ENCODE measurements at regions not wholly inside any gene's neighbourhood (a gene's known extent, or its start where the extent isn't known, plus 50 kb on each side); places are given as distances from the start of the nearest gene placed in this dataset.

DNA sequence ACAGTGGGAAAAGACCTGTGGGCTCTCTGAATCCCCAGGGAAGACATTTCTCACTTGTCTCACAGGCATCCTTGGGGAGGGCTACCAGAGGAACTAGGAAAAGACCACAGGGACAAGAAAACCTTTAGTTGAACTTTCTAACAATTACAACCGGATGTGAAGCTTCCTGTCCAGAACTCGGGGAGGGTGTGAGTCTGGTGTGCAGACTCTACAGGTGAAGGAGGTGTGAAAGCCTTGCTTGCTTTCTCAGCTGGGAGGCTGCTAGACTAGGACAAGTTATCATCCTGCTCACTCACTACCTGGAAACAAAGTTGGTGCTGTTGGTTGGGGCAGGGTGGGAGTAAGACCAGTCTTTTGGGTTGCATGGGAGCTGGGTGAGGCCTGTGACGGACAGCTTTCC is 158.5 kb upstream of the PBDC1 start:
- CTCF ChIA-PET: no interaction called here
- BruUV-seq (replicated peaks): no TSS peak
- Mint-ChIP-seq H3K27me3 (ENCODE audit: insufficient read depth, unreplicated experiment) (no peaks in the 10 kb centered on the region), H3K4me1 (ENCODE audit: insufficient read depth, unreplicated experiment) (no peaks in the 10 kb centered on the region), H3K27ac (ENCODE audit: low read depth, unreplicated experiment) (no peak overlapping the region), H3K9me3 (ENCODE audit: unreplicated experiment) (peaks cover 16% of the 10 kb centered on the region), H3K36me3 (ENCODE audit: insufficient read depth, unreplicated experiment) (no peaks in the 10 kb centered on the region), H3K4me3 (ENCODE audit: unreplicated experiment) (no peak overlapping the region)
- intact Hi-C loops (cut with micrococcal nuclease): no loop called here
- TF ChIP-seq, protein P1, sequence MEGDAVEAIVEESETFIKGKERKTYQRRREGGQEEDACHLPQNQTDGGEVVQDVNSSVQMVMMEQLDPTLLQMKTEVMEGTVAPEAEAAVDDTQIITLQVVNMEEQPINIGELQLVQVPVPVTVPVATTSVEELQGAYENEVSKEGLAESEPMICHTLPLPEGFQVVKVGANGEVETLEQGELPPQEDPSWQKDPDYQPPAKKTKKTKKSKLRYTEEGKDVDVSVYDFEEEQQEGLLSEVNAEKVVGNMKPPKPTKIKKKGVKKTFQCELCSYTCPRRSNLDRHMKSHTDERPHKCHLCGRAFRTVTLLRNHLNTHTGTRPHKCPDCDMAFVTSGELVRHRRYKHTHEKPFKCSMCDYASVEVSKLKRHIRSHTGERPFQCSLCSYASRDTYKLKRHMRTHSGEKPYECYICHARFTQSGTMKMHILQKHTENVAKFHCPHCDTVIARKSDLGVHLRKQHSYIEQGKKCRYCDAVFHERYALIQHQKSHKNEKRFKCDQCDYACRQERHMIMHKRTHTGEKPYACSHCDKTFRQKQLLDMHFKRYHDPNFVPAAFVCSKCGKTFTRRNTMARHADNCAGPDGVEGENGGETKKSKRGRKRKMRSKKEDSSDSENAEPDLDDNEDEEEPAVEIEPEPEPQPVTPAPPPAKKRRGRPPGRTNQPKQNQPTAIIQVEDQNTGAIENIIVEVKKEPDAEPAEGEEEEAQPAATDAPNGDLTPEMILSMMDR (IDR thresholded peaks at IDR 0.05; ENCODE audit: unreplicated experiment): no peak
- POLR2A ChIA-PET: no interaction called here
- no peak for DNase-seq (ENCODE audit: unreplicated experiment)

DNA sequence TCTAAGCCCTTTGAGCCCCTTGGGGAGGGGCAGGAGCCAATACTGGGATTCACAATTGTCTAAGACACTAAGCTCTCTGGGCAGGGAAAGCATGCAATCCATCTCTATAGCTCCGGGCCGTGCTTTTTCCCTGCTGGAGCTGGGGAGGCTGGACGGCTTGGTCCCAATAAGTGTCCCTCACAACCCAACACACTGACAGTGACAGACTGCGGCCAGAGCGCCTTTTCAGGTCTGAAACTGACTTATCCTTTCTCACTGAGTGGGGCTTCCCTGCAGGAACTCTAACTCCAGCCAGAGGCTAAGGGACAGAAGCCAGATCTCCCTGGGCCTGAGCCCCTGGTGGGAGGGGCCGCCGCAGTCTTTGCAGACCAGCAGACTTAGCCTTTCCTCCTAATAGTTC is 146.6 kb upstream of the PBDC1 start:
- no peak for DNase-seq (ENCODE audit: unreplicated experiment)
- POLR2A ChIA-PET: no interaction called here
- H3K27ac Mint-ChIP-seq (ENCODE audit: low read depth, unreplicated experiment): no peak overlapping the region
- no TSS peak for BruUV-seq (replicated peaks)
- H3K27me3 Mint-ChIP-seq (ENCODE audit: insufficient read depth, unreplicated experiment): no peaks in the 10 kb centered on the region
- H3K9me3 Mint-ChIP-seq (ENCODE audit: unreplicated experiment): peaks cover 21% of the 10 kb centered on the region
- TF ChIP-seq, protein P1 (IDR thresholded peaks at IDR 0.05; ENCODE audit: unreplicated experiment): no peak
- intact Hi-C loops (cut with micrococcal nuclease): no loop called here
- H3K4me1 Mint-ChIP-seq (ENCODE audit: insufficient read depth, unreplicated experiment): no peaks in the 10 kb centered on the region
- H3K36me3 Mint-ChIP-seq (ENCODE audit: insufficient read depth, unreplicated experiment): no peaks in the 10 kb centered on the region
- CTCF ChIA-PET: no interaction called here
- no peak overlapping the region for H3K4me3 Mint-ChIP-seq (ENCODE audit: unreplicated experiment)

DNA sequence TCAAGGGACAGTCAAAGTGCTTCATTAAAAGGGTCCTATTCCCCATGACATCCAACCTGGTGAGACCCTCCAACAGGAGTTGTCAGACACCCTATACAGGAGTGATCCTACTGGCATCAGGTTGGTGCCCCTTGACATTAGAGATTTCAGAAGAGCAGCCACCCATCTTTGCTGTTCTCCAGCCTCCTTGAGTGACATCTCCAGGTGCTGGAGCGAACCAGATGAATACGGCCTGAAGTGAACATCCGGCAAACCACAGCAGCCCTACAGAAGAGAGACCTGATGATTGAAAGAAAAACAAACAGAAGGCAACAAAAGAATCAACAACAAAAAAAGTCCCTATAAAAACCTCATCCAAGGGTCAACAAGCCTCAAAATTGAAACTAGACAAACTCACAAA is 146.1 kb upstream of the PBDC1 start:
- no peaks in the 10 kb centered on the region for H3K27me3 Mint-ChIP-seq (ENCODE audit: insufficient read depth, unreplicated experiment)
- H3K27ac Mint-ChIP-seq (ENCODE audit: low read depth, unreplicated experiment): no peak overlapping the region
- H3K36me3 Mint-ChIP-seq (ENCODE audit: insufficient read depth, unreplicated experiment): no peaks in the 10 kb centered on the region
- CTCF ChIA-PET: no interaction called here
- intact Hi-C loops (cut with micrococcal nuclease): no loop called here
- no peaks in the 10 kb centered on the region for H3K4me1 Mint-ChIP-seq (ENCODE audit: insufficient read depth, unreplicated experiment)
- POLR2A ChIA-PET: no interaction called here
- peaks cover 21% of the 10 kb centered on the region for H3K9me3 Mint-ChIP-seq (ENCODE audit: unreplicated experiment)
- no TSS peak for BruUV-seq (replicated peaks)
- TF ChIP-seq, protein P1 (IDR thresholded peaks at IDR 0.05; ENCODE audit: unreplicated experiment): no peak
- H3K4me3 Mint-ChIP-seq (ENCODE audit: unreplicated experiment): no peak overlapping the region
- no peak for DNase-seq (ENCODE audit: unreplicated experiment)

DNA sequence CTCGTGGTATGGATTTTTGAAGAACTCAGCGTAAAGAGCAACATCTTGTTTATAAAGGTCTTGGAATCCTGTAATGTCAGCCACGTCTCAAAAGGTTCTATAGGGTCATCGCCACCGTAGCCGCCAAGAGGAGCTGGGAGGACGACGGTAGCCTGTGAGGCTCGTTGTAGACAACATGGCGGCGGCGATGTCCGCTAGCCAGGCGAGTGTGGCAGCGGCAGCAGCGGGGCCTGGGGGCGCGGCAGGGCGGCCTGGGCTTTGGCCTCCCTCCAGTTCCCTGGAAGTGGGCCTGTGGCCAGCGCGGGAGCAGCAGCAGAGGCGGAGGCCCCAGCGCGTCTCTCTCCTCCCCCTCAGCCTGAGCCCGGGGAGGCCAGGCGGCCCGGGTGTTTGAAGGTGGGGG is 143.5 kb upstream of the PBDC1 start:
- POLR2A ChIA-PET: no interaction called here
- no TSS peak for BruUV-seq (replicated peaks)

More for the DNA sequence above, 143.5 kb upstream of the PBDC1 start:
- Mint-ChIP-seq H3K4me3 (ENCODE audit: unreplicated experiment) (no peak overlapping the region), H3K9me3 (ENCODE audit: unreplicated experiment) (peaks cover 21% of the 10 kb centered on the region), H3K4me1 (ENCODE audit: insufficient read depth, unreplicated experiment) (no peaks in the 10 kb centered on the region), H3K27me3 (ENCODE audit: insufficient read depth, unreplicated experiment) (no peaks in the 10 kb centered on the region), H3K27ac (ENCODE audit: low read depth, unreplicated experiment) (no peak overlapping the region), H3K36me3 (ENCODE audit: insufficient read depth, unreplicated experiment) (no peaks in the 10 kb centered on the region)
- intact Hi-C loops (cut with micrococcal nuclease): no loop called here
- TF ChIP-seq, protein P1 (IDR thresholded peaks at IDR 0.05; ENCODE audit: unreplicated experiment): no peak
- no peak for DNase-seq (ENCODE audit: unreplicated experiment)
- CTCF ChIA-PET: no interaction called here

Data from MCF 10A (cell line).